Stimulated activated CD4-positive, alpha-beta T cell treated with anti-CD3 and anti-CD28 coated beads, Interleukin-15, amount 100 ng/mL, for 24 hours (primary cell): ENCODE measurements at regions not wholly inside any gene's neighbourhood (a gene's known extent, or its start where the extent isn't known, plus 50 kb on each side); places are given as distances from the start of the nearest gene placed in this dataset.
"Not testable (repeated sequence)": the region's sequence is repeated elsewhere in the genome, so short reads cannot be mapped to it uniquely, and the experiment has no call there.

ENCODE experiments used
- DNase-seq: peaks from one replicate; pipeline ENCODE4 v3.0.0-alpha.2; 2020

DNA sequence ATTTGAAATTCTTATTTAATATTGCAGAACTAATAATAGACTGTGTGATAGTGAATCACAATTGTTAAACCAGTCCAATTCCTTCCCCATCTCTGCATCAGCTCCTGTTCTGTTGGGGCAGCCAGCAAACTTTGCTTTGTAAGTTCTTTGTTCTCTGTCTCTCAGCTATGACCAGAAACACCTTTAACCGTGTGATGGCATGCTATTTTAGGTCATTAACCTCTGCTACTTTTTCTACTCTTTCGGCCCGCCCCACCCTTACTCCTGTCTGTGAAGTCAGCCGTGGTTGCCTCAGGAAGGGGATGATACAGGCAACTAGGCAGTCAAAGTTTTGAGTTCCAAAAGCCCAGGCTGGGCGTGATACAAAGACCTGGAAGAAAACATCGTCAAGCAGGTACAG is 51.3 kb upstream of the EGFL6 start:
- no peak for DNase-seq

DNA sequence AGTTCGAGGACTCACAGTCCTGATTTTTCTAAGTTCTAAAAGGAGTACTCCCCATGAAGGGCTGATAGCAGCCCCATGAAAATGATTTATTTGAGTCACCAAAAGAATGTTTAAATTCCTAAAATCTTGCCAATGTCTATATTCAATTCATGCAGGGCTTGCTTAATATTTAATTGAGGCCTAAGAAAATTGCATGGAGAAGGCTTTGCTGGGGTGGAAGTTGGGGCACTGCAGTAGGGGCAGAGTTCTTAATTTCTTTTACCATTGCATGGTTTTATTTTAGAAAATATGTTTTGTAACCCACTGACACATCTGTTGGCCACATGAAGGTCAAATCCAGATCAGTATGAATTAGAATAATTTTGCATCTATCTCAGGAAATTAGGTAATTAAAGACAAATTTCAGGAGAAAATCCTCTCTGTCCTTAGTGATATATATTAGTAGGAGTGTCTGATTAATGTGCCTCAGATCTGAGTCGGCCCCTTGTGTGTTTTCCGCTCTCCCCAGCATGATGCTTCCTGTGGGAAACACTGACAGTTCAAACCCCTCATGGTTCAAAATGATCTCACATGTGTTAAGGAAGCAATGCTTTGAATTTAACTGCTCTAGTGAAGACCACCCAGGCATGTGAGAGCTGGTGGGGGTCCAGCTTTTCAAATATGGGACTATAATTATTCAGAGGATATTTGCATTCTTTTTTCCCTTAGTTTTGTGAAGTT is 54.0 kb upstream of the EGFL6 start:
- no peak for DNase-seq

DNA sequence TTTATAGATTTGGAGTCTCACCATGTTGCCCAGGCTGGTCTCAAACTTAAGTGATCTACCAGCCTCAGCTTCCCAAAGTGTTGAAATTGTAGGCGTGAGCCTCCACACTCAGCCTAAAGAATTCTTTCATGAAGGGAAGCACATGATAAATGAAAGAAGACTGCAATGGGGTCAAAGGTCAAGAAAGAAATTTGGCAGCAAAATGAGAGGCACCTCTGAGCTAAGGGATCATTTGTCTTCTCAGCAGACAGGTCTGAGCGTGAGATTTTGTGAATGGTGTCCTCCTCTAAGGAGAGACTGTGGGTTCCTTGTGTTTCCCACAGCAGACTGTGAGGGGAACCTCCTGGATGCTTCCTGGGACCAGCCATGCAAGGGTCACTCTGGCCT is 57.5 kb upstream of the EGFL6 start:
- no peak for DNase-seq

DNA sequence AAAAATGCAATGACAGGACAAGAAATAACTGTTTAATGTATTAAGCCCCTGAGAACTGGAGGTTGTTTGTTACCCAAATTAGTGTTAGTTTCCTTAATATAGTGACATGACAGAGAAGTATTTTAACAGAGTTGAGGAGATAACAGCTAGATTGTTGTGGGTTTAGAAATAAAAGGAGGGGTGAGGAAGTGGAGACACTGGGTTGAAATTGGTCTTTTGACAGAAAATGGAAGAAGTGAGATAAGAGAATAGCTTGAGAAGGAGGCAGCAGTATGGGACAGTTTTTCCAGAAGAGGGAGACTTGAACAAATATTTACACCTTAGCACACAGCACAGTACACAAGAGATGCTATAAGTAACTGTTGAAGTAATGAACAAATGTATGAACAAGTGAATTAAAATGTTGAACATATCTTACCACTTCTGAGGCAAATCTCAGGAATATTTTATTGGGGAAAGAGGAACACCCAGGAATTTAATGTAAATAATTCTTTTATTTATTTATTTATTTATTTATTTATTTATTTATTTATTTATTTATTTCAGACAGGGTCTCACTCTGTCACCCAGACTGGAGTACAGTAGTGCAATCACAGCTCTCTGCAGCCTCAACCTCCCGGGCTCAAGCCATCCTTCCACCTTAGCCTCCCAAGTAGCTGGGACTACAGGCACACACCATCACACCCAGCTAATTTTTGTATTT is 58.0 kb upstream of the EGFL6 start:
- no peak for DNase-seq

DNA sequence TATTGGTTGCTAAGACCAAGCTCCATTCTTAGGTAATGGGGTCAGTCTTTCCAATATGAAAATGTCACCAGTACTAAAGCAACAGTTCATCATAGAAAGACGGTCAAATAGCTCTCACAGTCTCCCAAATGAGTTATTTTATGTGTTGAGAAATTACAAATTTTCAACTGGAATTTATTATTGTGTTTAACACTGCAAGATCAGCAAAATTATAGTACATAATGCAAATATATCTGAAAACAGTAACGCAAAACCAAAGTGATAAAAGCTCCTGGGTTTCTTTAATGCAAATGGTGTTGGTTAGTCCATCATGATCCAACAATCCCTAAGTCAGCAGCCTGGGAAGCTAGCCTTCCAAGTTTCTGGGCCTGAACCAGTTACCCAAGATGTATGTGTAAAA is 61.5 kb upstream of the EGFL6 start:
- no peak for DNase-seq

DNA sequence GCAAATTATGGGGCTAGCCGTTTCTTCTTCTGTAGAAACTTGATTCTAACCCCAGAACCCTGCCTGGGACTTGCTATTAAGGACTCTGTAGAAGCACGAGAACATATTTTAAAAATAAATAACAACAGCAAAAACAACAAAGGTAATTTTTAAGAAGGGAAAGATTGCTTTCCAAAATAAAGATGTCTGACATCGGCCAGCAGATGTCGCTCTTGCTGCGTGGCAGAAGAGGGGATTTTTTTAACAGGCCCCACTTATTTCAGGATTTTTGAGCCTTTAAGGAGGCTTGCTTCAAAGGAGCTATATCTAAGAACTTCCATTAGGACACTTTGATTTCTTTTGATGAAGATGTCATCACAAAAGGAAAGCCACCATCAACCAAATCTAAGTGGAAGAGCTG is 62.8 kb upstream of the EGFL6 start:
- DNase-seq = peak; percentile 59

DNA sequence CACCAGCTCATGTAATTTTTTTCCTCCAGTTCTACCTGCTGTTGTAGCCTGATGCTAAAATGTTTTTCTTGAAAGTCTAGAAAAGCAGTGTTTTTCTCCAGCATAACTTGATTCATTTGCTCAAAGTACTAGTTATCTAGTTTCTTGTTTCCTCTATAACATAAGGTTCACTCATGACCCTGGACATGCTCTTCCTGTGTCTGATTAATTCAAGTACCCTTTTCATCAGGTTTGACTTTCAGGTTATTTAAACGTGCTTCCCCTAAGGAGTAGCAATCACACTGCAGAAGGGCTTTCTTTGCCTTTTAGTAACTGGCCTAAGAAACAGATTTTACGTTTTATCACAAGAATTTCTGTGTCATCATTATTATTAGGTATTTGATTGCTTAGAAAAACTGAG is 66.8 kb upstream of the EGFL6 start:
- DNase-seq = no peak

DNA sequence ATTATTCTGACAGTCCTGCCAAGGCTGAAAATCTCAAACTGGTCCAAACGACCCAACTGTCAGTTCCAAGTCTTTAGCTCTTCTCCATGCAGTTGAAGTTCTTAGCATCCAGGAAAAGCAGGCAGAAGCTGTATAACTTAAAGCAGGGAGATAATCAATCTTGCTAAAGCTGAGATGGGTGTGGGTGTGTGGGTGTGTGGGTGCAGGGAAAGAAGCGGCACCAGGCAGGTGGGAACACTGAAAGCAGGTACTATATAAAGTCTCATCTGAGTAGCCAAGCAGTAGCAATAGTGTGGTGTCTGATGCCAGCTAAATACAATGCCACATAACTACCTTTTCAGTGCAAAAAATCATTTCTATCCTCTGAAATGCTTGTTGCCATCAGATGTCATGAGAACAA is 69.7 kb upstream of the EGFL6 start:
- no peak for DNase-seq

DNA sequence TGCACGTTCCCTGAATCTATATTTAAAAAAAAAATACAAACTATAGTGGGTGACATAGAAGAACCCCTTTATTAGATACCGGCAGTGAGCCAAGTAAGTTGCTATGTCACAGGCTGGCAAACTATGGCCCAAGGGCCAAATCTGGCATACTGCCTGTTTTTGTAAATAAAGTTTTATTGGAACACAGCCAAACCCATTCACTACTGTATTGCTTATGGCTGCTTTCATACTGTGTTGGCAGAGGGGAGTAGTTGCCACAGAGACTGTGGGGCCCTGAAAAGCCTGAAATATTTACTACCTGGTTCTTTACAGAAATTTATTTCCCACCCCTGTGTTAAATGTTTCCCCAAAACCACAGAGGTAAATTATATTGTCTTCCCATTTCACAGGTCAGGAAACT is 71.2 kb upstream of the EGFL6 start:
- no peak for DNase-seq

DNA sequence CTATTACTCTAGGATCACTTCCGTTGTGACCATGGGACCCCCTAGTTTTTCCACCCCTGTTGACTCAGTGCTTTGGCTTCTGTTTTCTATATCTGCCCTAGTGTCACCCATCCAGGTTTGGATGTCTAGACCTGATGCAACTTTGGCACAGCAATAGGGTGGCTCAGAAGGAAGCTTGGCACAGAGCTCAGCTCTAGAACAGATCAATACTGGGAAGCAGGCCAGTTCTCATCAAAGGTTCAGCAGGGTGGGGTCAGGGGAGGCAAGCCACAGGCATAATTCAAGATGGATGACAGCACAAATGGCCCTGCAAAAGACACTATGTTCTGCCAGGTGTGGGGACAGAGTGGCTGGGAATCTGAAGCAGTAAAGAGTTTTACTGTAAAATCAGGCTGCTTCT is 74.2 kb upstream of the EGFL6 start:
- DNase-seq = no peak

DNA sequence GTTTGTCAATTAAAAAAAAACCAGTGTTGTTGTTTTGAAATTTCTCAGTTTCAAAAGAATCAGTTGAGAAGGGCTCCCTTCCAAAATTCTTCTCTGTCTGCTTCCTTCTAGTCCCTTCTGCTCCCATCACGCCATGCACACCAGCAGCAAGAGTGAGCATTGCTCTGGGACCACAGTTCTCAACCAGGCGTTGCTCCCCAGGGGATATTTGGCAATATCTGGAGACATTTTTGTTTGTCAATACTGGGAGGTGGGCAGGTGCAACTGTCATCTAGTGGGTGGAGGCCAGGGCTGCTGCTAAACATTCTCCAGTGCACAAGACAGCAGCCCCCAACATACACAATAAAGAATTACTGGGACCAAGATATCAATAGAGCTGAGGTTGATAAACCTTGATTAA is 74.8 kb upstream of the EGFL6 start:
- DNase-seq = no peak

DNA sequence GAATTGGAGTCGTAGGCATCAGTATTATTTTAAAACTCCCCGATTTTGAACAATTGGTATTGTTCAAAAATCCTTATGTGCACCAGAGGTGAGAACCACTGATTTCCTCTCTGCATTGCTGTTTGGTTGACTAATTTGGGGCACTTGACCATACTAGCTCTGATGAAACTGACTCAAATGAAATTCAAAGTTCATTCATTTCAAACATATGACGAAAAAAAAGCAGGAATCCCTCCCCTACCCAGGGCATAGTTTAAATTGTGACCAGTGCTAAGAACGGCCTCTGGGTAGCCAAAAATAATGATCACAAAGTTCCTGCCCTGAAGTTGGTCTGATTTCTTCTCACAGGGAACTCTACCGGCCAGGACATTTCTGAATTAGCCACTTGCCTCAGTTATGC is 75.7 kb upstream of the EGFL6 start:
- DNase-seq = no peak

DNA sequence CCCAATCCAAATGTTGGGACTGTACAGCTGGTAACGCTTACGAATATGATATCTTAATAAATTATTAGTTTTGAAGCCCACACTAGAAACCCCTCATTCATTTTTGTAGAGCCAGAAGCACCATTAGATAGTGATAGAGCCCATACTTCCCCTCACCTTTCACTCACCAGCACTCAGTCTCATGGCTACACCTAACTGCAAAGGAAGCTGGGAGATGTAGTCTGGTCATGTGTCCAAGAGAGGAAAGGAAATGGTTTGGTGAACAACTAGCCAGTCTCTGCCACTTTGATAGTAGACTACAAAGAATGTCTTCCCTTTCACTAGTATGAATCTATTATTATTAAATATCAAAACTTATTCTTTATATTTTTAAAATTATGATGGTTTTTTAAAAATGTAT is 77.1 kb upstream of the EGFL6 start:
- no peak for DNase-seq

DNA sequence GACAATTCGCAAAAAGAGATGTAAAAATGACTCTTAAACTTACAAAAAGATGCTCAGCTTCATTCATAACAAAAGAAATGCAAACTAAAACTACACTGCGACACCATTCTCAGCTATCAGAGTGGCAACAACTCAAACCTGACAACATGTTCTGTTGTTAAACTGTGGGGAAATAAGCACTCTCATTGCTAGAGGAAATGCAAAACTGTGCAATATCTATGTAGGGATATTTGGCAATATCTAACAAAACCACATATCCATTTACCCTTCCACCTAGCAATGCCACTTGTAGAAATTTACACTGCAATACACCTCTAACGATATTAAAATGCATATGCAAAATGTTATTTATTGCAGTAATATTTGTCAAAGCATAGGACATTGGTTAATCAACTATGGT is 78.3 kb upstream of the EGFL6 start:
- DNase-seq = no peak

DNA sequence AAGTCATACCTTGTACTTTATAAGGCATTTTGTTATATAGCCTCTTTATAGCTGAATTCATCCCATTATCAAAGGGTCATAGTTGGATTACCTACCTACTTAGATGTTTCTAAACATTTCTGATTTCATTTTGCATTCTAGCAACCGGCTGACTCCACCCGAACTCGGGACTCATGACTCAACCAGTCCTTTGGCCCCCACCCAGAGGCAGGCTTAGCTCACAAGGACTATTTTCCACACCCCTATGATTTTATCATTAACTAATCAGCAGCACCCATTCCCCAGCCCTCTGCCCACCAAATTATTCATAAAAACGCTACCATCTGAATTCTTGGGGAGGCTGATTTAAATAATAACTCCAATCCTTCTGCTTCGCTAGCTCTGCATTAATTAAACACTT is 79.9 kb upstream of the EGFL6 start:
- DNase-seq = no peak

DNA sequence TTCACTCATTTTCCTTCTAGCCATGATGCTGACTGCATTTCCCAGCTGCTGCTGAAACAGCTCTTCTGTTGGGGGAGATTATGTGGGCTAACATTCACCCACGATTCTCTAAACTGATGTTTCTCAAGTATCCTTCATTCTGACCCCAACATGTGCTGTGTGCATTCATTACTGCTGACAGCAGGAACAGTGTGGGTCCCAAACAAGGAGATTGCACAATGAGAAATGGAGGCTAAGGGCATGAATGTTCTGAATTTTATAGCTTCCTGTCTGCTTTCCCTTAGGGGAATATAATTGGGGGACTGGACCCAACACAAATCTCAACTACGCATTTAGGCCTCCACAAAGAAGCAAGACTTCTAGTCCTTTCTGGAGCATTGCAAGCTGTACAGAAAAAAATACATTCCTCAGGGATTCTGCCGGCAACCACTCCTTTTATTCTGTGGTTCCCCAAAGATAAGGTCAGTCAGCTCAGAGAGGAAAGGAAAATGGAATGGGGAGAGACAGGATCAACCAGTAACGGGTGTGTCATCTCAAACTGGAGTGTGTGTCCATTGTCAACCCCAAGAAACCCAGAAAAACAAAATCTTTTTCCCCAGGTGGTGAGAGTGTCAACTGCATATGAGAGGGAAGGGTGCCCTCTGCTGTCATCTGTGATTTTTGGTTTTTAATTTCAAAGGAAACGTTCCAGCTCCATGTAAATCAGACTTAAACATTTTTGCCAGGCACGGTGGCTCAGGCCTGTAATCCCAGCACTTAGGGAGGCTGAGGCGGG is 81.5 kb upstream of the EGFL6 start:
- DNase-seq = peak; percentile 25

DNA sequence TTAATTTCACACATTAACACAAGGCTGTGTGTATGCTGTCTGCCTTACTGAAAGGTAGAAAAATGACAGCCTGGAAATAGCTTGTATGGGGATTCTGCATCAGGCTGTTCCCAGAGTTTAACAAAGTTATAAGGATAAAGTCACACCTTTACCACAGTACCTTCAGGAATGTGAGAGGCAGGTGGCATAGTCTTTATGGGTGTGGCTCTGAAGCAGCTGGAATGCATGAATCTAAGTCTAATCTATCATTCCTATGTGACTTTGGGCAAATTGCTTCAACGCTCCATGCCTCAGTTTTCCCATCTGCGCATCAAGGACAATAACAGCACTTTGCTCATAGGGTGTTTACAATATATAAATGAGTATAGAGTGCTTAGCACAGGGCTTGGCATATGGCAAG is 84.2 kb upstream of the EGFL6 start:
- DNase-seq = no peak

DNA sequence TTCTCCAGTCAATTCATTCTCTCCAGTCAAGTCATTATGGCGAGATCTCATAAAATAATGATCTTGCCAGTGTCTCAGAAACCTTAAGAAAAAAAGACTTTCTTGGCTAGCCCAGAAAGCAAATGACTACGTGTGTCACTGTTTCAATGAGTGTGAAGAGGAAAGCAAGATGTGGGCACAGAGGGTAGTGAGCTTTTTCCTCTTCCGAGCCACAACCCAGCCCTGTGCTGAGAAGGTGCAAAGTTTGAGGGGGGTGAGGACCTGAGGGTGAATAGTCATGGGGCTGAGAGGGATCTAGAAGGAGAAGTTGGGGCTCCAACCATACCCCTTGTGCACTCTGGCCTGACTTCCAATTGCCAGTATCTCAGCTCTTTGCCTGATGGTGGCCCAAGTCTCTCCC is 85.6 kb upstream of the EGFL6 start:
- DNase-seq = no peak

DNA sequence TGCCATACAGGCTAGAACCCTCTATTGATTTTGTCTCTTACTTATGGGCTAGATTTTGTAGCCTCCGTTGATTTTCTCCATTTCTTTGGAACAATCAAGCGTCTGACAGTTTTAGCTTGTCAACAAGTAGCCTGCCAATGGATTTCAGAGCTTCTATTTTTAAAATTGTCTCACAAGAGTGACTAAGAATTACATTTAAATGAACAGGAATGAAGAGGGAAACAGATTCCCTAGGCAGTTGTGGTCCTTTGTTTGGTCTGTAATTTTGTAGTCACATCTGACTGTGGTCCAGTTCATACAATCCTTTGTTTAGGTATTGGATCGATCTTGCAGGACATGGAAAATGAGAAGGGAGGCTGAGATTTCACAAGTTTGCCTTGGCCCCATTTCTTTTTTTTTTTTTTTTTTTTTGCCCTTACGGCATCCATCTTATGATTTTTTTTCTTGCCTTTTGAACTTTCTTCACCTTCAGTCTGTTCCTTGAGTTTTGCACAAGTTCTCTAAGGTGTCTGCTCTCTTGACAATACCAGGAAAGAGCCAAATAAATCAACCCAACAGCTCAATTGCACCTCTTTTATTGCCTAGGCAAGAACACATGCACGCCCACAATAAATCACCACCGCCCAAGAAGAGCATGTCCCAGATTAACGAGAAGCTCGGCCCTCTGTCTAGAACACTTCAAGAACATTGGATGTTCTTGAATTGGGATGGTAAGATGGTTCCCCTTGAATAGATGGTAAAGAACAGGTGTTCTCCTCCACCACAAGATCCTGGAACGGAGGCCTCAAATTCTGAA is 86.5 kb upstream of the EGFL6 start:
- no peak for DNase-seq

DNA sequence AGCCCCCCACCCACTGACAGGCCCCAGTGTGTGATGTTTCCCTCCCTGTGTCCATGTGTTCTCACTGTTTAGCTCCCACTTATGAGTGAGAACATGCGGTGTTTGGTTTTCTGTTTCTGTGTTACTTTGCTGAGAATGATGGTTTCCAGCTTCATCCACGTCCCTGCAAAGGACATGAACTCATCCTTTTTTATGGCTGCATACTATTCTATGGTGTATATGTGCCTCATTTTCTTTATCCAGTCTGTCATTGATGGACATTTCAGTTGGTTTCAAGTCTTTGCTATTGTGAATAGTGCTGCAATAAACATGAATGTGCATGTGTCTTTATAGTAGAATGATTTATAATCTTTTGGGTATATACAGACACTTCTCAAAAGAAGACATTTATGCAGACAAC is 88.6 kb upstream of the EGFL6 start:
- DNase-seq = not testable (repeated sequence)

DNA sequence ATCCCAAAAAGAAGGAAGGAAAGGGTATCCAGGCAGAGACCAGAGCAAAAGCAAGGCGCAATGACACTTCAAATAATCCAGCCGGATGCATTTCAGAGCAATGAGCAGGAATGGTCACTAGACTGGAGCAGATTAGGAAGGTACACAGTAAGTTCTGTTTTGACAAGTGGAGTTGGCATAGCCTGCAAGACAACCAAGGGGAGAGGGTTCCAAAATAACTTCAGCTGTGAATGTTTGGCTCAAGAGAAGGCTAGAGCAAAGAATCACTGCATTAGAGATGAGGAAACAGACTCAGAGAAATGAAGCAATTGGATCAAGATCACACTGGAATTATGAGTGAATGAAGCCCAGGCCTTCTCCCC is 90.0 kb upstream of the EGFL6 start:
- DNase-seq = no peak

DNA sequence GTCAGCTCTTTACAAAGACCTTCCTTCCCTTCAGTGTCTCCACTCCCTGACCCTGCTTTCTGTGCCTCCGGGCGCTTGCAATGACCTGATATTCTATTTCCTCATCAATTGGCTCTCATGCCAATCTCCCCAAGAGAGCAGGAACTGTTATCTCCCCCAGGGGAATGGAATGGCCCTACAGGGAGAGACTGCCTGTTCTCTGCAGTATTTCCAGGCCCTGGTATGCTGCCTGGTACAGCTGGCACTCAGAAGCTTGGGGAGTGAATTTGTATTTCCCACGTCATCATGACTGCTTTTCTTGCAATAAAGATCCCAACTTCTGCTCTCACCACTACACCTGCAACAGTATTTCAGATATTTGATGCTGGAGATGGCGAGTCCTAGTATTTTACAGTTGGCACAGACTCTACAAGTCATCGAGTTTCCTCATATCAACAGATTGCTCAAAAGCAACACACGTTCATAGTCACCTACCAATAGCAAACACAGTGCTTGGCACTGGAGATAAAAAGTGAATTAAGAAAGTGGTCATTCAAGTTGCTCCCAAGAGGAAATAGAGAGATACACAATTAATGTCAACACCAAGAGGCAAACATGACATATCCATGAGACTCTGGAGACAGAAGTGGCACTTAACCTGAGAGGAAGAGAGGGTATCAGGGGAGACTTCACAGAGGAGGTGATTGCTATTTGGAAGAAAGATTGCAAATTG is 90.5 kb upstream of the EGFL6 start:
- DNase-seq = no peak

DNA sequence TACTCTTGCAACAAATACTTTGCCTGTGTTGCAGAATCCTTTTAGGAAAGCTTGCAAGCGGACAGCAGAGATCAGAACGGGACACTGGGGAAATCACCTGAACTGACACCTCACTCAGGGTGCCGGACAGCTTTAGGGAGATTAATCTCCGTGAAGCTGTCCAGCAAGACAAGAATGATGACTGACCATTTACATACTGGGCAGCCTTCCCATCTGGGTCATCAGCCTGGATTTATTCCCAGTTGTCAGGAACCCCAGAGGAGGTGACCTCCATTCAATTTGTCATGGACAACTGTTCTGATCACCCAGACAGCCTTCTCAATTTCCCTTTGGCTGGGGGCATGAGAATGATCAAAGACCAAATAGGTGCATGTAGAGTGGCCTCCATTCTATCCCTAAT is 93.0 kb upstream of the EGFL6 start:
- DNase-seq = no peak
